ENCODE measurements at regions not wholly inside any gene's neighbourhood (a gene's known extent, or its start where the extent isn't known, plus 50 kb on each side); places are given as distances from the start of the nearest gene placed in this dataset.

GRCh38 chr21:31558962-31559367 is 100.5 kb upstream of the SOD1 start:
- TF ChIP-seq POLR2A (IDR thresholded peaks at IDR 0.05; ENCODE audit: low read depth, low read length) (no peak; the same call in 1 of the 2 replicates), ETV6 (conservative IDR thresholded peaks at IDR 0.05 in 1 of 2, IDR thresholded peaks at IDR 0.05 in 1 of 2; ENCODE audit: borderline replicate concordance in 1 of 2, low read depth in 1 of 2) (no peak), NFIC (IDR thresholded peaks at IDR 0.05; ENCODE audit: low read depth, low read length) (no peak), TAF1 (IDR thresholded peaks at IDR 0.05; ENCODE audit: borderline replicate concordance, low read depth, low read length) (no peak)
- TF ChIP-seq, protein P1, sequence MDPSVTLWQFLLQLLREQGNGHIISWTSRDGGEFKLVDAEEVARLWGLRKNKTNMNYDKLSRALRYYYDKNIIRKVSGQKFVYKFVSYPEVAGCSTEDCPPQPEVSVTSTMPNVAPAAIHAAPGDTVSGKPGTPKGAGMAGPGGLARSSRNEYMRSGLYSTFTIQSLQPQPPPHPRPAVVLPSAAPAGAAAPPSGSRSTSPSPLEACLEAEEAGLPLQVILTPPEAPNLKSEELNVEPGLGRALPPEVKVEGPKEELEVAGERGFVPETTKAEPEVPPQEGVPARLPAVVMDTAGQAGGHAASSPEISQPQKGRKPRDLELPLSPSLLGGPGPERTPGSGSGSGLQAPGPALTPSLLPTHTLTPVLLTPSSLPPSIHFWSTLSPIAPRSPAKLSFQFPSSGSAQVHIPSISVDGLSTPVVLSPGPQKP (IDR thresholded peaks at IDR 0.05; ENCODE audit: low read depth, low read length) = no peak
- TF ChIP-seq, protein P2, sequence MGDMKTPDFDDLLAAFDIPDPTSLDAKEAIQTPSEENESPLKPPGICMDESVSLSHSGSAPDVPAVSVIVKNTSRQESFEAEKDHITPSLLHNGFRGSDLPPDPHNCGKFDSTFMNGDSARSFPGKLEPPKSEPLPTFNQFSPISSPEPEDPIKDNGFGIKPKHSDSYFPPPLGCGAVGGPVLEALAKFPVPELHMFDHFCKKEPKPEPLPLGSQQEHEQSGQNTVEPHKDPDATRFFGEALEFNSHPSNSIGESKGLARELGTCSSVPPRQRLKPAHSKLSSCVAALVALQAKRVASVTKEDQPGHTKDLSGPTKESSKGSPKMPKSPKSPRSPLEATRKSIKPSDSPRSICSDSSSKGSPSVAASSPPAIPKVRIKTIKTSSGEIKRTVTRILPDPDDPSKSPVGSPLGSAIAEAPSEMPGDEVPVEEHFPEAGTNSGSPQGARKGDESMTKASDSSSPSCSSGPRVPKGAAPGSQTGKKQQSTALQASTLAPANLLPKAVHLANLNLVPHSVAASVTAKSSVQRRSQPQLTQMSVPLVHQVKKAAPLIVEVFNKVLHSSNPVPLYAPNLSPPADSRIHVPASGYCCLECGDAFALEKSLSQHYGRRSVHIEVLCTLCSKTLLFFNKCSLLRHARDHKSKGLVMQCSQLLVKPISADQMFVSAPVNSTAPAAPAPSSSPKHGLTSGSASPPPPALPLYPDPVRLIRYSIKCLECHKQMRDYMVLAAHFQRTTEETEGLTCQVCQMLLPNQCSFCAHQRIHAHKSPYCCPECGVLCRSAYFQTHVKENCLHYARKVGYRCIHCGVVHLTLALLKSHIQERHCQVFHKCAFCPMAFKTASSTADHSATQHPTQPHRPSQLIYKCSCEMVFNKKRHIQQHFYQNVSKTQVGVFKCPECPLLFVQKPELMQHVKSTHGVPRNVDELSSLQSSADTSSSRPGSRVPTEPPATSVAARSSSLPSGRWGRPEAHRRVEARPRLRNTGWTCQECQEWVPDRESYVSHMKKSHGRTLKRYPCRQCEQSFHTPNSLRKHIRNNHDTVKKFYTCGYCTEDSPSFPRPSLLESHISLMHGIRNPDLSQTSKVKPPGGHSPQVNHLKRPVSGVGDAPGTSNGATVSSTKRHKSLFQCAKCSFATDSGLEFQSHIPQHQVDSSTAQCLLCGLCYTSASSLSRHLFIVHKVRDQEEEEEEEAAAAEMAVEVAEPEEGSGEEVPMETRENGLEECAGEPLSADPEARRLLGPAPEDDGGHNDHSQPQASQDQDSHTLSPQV (IDR thresholded peaks at IDR 0.05) = no peak
